ENCODE measurements at regions not wholly inside any gene's neighbourhood (a gene's known extent, or its start where the extent isn't known, plus 50 kb on each side); places are given as distances from the start of the nearest gene placed in this dataset.
"Not testable (repeated sequence)": the region's sequence is repeated elsewhere in the genome, so short reads cannot be mapped to it uniquely, and the experiment has no call there.

- peak overlapping the region; percentile 12 for H3K4me3 ChIP-seq (ENCODE audit: low read length)
- H3K4me1 ChIP-seq (ENCODE audit: control insufficient read depth, insufficient read depth, low read length): peaks cover 39% of the 10 kb centered on the region
- no peak overlapping the region for H3K9ac ChIP-seq (ENCODE audit: low read depth, low read length)
- H3K27me3 ChIP-seq (ENCODE audit: control insufficient read depth, insufficient read depth, low read length): no peaks in the 10 kb centered on the region
- peak overlapping the region; percentile 64 for H3K4me2 ChIP-seq (ENCODE audit: low read length)
- no peaks in the 10 kb centered on the region for H3K9me3 ChIP-seq (replicated peaks; ENCODE audit: low read length)
- H3K36me3 ChIP-seq (ENCODE audit: insufficient read depth, low read length): no peaks in the 10 kb centered on the region
Observed at GRCh38 chr2:186129767-186130581, 356.1 kb upstream of the ZC3H15 start.

- Histone ChIP-seq H3K9me3 (replicated peaks; ENCODE audit: low read length) (no peaks in the 10 kb centered on the region), H3K9ac (ENCODE audit: low read depth, low read length) (no peak overlapping the region), H3K27me3 (ENCODE audit: control insufficient read depth, insufficient read depth, low read length) (no peaks in the 10 kb centered on the region), H3K36me3 (ENCODE audit: insufficient read depth, low read length) (no peaks in the 10 kb centered on the region), H3K4me3 (ENCODE audit: low read length) (no peak overlapping the region), H3K4me1 (ENCODE audit: control insufficient read depth, insufficient read depth, low read length) (peaks cover 33% of the 10 kb centered on the region), H3K4me2 (ENCODE audit: low read length) (peak overlapping the region; percentile 52)
Observed at GRCh38 chr2:186130748-186131641, 355.1 kb upstream of the ZC3H15 start.

GRCh38 chr2:186135686-186136085, 350.4 kb upstream of the ZC3H15 start:
- Histone ChIP-seq H3K27me3 (ENCODE audit: control insufficient read depth, insufficient read depth, low read length) (no peaks in the 10 kb centered on the region), H3K4me1 (ENCODE audit: control insufficient read depth, insufficient read depth, low read length) (peaks cover 10% of the 10 kb centered on the region), H3K4me2 (ENCODE audit: low read length) (no peak overlapping the region)

DNA sequence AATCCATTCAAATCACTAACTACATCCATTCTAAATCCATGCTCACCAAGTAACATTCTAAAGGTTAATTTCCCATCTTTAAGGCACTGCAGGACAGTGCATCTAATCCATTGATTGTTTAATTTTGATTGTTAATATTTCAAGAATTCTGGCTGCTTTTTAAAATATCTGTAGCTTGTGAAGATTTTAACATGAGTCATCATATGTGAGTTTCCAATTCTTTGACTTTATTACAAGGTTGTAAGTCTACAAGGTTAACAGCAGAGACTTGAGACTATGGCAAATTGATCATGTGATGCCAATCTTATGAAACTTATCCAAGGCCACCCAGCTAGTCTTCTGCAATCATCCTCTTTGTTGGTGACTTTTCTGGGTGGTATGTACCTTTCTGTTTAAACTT, 349.2 kb upstream of the ZC3H15 start:
- no peaks in the 10 kb centered on the region for H3K27me3 ChIP-seq (ENCODE audit: control insufficient read depth, insufficient read depth, low read length)
- peaks cover 3% of the 10 kb centered on the region for H3K4me1 ChIP-seq (ENCODE audit: control insufficient read depth, insufficient read depth, low read length)
- no peaks in the 10 kb centered on the region for H3K9me3 ChIP-seq (replicated peaks; ENCODE audit: low read length)
- no peak overlapping the region for H3K4me3 ChIP-seq (ENCODE audit: low read length)
- no peak overlapping the region for H3K9ac ChIP-seq (ENCODE audit: low read depth, low read length)
- no peak overlapping the region for H3K4me2 ChIP-seq (ENCODE audit: low read length)
- H3K36me3 ChIP-seq (ENCODE audit: insufficient read depth, low read length): no peaks in the 10 kb centered on the region

More at GRCh38 chr2:186135686-186136085, 350.4 kb upstream of the ZC3H15 start:
- no peak overlapping the region for H3K4me3 ChIP-seq (ENCODE audit: low read length)
- no peaks in the 10 kb centered on the region for H3K36me3 ChIP-seq (ENCODE audit: insufficient read depth, low read length)
- no peak overlapping the region for H3K9ac ChIP-seq (ENCODE audit: low read depth, low read length)
- no peaks in the 10 kb centered on the region for H3K9me3 ChIP-seq (replicated peaks; ENCODE audit: low read length)

- H3K27me3 ChIP-seq (ENCODE audit: control insufficient read depth, insufficient read depth, low read length): no peaks in the 10 kb centered on the region
- H3K9me3 ChIP-seq (replicated peaks; ENCODE audit: low read length): no peaks in the 10 kb centered on the region
- peaks cover 3% of the 10 kb centered on the region for H3K4me1 ChIP-seq (ENCODE audit: control insufficient read depth, insufficient read depth, low read length)
- no peak overlapping the region for H3K9ac ChIP-seq (ENCODE audit: low read depth, low read length)
- no peaks in the 10 kb centered on the region for H3K36me3 ChIP-seq (ENCODE audit: insufficient read depth, low read length)
- no peak overlapping the region for H3K4me3 ChIP-seq (ENCODE audit: low read length)
- H3K4me2 ChIP-seq (ENCODE audit: low read length): no peak overlapping the region
Observed at GRCh38 chr2:186138845-186139244, 347.2 kb upstream of the ZC3H15 start.

DNA sequence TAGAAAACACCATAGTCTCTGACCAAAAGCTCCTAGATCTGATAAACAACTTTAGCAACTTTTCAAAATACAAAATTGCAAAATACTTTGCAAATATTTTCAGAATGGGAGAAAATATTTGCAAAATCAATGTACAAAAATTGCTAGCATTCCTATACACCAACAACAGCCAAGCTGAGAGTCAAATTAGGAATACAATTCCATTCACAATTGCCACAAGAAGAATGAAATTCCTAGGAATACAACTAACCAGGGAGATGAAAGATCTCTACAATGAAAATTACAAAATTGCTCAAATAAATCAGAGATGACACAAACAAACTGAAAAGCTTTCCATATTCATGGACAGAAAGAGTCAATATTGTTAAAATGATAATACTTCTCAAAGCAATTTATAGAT, 327.0 kb upstream of the ZC3H15 start:
- Histone ChIP-seq H3K9ac (ENCODE audit: low read depth, low read length) (no peak overlapping the region), H3K36me3 (ENCODE audit: insufficient read depth, low read length) (no peaks in the 10 kb centered on the region), H3K4me2 (ENCODE audit: low read length) (no peak overlapping the region), H3K4me1 (ENCODE audit: control insufficient read depth, insufficient read depth, low read length) (no peaks in the 10 kb centered on the region), H3K4me3 (ENCODE audit: low read length) (no peak overlapping the region), H3K27me3 (ENCODE audit: control insufficient read depth, insufficient read depth, low read length) (no peaks in the 10 kb centered on the region), H3K9me3 (replicated peaks; ENCODE audit: low read length) (no peaks in the 10 kb centered on the region)

- Histone ChIP-seq H3K9ac (ENCODE audit: low read depth, low read length) (no peak overlapping the region), H3K27me3 (ENCODE audit: control insufficient read depth, insufficient read depth, low read length) (no peaks in the 10 kb centered on the region), H3K4me2 (ENCODE audit: low read length) (no peak overlapping the region), H3K4me3 (ENCODE audit: low read length) (no peak overlapping the region), H3K36me3 (ENCODE audit: insufficient read depth, low read length) (no peaks in the 10 kb centered on the region), H3K9me3 (replicated peaks; ENCODE audit: low read length) (no peaks in the 10 kb centered on the region), H3K4me1 (ENCODE audit: control insufficient read depth, insufficient read depth, low read length) (no peaks in the 10 kb centered on the region)
Observed at GRCh38 chr2:186164325-186164724, 321.7 kb upstream of the ZC3H15 start.

DNA sequence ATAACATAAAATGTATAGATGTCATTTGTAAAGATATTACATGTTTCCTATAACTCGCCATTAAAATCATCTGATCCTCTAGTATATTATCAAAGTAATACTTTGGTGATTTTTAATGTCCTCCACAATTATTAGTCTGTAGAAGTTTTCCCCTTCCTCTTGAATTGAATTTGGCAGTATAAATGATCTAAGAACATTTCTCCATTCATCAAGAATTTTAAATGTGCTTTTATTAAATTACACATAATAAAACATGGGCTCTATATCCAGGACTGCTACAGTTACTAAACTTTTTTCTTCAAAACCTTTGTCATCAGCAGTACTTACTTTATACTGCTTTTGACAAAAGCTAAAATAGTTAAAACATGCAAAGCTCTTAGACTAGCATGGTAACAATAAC, 315.4 kb upstream of the ZC3H15 start:
- Histone ChIP-seq H3K4me2 (ENCODE audit: low read length) (no peak overlapping the region), H3K9me3 (replicated peaks; ENCODE audit: low read length) (no peaks in the 10 kb centered on the region), H3K4me1 (ENCODE audit: control insufficient read depth, insufficient read depth, low read length) (no peaks in the 10 kb centered on the region), H3K27me3 (ENCODE audit: control insufficient read depth, insufficient read depth, low read length) (no peaks in the 10 kb centered on the region), H3K9ac (ENCODE audit: low read depth, low read length) (no peak overlapping the region), H3K4me3 (ENCODE audit: low read length) (no peak overlapping the region), H3K36me3 (ENCODE audit: insufficient read depth, low read length) (no peaks in the 10 kb centered on the region)

DNA sequence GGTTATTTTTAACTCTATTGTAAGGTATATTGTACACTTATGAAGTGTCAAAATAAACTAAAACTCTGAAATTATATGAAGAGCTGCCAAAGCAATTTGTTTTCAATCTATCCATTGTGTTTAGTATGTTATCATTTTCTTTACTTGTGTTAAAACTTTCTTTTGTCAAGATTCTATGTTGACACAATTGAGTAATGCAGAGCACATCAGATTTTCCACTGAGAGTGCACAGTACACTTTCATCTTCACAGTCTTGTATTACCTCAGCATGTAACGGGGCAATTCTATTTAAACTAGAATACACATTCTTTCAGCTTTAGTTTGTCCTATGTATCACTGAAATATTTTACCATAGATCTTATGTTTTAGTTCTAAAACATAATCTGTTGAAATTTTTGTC, 304.4 kb upstream of the ZC3H15 start:
- Histone ChIP-seq H3K9ac (ENCODE audit: low read depth, low read length) (no peak overlapping the region), H3K4me2 (ENCODE audit: low read length) (no peak overlapping the region), H3K9me3 (replicated peaks; ENCODE audit: low read length) (no peaks in the 10 kb centered on the region), H3K4me1 (ENCODE audit: control insufficient read depth, insufficient read depth, low read length) (no peaks in the 10 kb centered on the region), H3K27me3 (ENCODE audit: control insufficient read depth, insufficient read depth, low read length) (no peaks in the 10 kb centered on the region), H3K36me3 (ENCODE audit: insufficient read depth, low read length) (no peaks in the 10 kb centered on the region), H3K4me3 (ENCODE audit: low read length) (no peak overlapping the region)

GRCh38 chr2:186182366-186182765, 303.7 kb upstream of the ZC3H15 start:
- not testable (repeated sequence) for H3K4me3 ChIP-seq (ENCODE audit: low read length); H3K4me1 ChIP-seq (ENCODE audit: control insufficient read depth, insufficient read depth, low read length); H3K27me3 ChIP-seq (ENCODE audit: control insufficient read depth, insufficient read depth, low read length); H3K9me3 ChIP-seq (replicated peaks; ENCODE audit: low read length); H3K9ac ChIP-seq (ENCODE audit: low read depth, low read length); H3K4me2 ChIP-seq (ENCODE audit: low read length); H3K36me3 ChIP-seq (ENCODE audit: insufficient read depth, low read length)

DNA sequence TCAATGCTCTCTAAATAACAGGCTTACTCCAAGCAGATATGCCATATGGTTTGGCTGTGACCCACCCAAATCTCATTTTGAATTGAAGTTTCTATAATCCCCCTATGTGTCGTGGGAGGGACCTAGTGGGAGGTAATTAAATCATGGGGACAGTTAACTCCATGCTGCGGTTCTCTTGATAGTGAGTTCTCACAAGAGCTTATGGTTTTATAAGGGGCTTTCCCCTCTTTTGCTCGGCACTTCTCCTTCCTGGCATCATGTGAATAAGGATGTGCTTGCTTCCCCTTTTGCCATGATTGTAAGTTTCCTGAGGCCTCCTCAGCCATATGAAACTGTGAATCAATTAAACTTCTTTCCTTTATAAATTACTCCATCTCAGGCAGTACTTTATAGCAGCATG, 302.7 kb upstream of the ZC3H15 start:
- Histone ChIP-seq H3K4me1 (ENCODE audit: control insufficient read depth, insufficient read depth, low read length) (no peaks in the 10 kb centered on the region), H3K9ac (ENCODE audit: low read depth, low read length) (no peak overlapping the region), H3K9me3 (replicated peaks; ENCODE audit: low read length) (no peaks in the 10 kb centered on the region), H3K4me2 (ENCODE audit: low read length) (no peak overlapping the region), H3K27me3 (ENCODE audit: control insufficient read depth, insufficient read depth, low read length) (no peaks in the 10 kb centered on the region), H3K4me3 (ENCODE audit: low read length) (no peak overlapping the region), H3K36me3 (ENCODE audit: insufficient read depth, low read length) (no peaks in the 10 kb centered on the region)

Measured in skeletal muscle satellite cell (primary cell).